Kidney capillary endothelial cell (primary cell): ENCODE measurements at regions not wholly inside any gene's neighbourhood (a gene's known extent, or its start where the extent isn't known, plus 50 kb on each side); places are given as distances from the start of the nearest gene placed in this dataset.

Experiments used
- DNase-seq: peaks from one replicate; pipeline ENCODE4 v3.0.0-alpha.2; 2018; ENCODE audit warnings: low spot score

DNA sequence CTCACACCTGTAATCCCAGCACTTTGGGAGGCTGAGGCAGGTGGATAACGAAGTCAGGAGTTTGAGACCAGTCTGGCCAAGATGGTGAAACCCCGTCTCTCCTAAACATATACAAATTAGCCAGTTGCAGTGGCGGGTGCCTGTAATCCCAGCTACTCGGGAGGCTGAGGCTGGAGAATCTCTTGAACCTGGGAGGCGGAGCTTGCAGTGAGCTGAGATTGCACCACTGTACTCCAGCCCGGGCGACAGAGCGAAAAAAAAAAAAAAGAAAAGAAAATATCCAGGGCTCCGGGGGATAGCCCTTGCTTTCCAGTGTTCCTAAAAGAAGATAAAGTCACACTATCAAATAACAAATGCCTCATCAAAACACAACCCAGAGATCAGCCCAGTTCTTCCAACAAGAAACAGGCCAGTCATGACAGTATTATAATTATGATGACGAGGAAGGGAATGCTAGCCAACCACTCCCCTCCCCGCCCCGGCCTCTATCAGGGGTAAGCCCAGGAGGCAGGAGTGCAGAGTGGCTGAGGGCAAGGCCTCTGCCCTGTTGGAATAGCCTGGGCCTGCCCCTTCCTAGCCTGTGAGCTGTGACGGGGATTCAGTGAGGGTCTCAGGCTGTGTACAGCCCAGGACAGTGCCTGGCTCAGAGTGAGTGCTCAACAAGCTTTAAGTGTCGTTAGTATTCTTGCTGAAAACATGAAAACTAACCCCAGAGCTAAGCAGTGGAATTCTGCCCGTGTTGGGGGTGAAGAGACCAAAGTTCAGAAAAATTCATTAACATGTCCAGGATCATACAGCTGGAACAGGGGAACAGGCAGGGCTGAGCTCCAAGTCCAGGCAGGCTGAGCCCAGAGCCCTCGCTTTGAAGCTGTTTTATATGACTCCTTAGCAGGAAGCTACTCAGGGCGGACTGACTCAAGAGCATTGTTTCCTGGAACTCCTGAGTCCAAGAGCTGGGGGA lies 54.3 kb downstream of the FAM241B start:
- peak; percentile 85 for DNase-seq

DNA sequence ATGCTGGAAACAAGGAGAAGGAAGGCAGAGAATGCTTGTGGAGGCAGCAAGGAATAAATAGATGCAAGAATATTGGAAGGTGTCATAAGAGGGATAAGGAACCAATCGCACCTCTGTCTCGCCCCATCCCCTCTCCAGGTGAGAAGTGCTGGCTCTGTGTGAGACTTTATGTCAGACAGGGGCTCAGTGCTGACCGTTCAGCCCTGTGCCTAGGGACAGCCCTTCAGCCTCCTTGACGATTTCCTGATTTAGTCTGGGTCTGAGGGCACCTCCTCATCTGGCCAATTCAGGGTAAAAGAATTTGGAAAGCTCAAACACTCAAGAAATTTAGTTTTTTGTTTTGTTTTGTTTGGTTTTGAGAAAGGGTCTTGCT lies 54.9 kb downstream of the FAM241B start:
- no peak for DNase-seq

DNA sequence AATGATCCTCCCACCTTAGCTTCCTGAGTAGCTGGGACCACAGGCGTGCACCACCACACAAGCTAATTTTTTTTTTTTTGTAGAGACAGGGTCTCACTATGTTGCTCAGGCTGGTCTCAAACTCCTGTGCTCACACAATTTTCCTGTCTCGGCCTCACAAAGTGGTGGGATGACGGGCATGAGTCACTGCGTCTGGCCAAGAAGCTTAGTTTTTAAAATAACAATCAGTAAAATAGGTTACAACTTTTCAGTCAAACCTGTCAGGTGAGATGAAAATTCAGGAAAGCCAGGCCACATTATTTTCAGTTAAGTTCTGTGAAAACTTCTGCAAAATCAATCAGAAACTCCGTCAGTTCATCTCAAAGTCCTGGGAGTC lies 55.4 kb downstream of the FAM241B start:
- no peak for DNase-seq

DNA sequence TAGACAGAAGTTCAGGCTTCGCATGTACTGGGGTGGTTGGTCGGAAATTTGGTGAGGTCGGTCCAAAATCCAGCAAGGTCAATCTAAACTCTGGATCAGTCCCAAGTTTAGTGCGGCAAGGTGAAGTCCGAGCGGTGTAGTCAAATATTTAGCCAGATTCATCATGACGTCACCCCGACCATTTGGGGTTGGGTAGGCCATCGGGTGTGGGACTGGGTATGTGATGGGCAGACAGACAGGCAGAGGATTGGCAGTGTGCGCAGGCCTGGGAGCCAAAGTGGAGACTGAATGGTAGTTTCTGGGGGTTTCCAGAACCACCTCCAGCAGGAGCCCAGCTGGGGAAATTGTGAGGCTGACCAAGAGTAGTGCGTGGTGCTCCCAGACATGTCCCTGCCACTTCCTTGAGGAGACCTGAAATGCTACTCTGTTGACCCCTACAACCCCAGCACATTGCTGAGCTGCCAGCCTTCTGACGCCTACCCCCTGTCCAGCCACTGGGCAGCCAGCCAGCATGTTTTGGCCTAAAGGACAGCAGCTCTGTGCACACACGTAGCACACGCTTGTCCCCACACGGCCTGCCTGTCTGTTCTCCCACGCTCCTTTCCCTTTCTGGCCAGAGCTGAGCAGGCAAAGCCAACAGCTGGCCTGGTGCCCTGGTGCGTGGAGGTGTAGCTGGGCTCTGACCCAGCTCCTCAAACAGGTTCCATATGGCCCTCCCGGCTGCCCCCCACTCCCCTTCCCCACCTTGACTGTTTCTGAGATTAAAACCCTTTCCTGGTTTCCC lies 55.9 kb downstream of the FAM241B start:
- DNase-seq = no peak

DNA sequence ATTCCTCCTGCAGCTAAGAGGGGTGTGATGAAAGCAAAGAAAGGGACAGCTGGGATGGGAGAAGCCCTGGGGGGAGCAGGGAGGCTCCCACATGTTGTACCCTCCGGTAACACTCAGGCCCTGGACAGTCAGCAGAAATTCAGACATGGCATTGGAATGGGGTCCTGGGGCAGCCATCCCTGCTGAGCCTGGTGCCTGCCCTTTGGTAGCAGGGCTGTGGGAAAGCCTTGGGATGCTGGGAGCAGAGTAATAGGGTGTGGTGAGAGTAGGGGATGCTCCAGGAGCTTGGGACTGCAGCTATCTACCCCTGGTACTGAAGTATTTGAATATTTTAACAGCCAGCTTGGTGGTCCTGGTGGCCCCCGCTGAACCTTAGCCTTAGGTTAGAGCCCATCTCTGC lies 56.8 kb downstream of the FAM241B start:
- no peak for DNase-seq

DNA sequence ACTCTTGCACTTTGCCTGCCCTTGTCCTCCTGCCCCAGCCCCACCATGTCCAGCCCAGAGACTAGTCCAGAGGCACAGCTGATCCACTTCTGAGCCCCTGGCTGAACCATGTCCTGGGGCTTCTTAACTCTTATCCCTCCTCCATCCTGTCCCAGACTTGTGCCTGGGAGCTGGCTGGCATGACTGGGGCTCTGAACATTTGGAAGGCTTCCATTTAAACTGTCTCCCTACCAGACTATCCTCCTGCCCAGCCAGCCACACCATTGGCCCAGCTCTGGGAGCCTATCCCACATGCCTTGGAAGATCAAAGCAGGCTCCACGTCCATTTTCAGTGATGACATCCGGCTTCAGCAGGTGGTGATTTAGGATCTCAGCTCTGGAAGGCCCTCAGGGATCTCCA lies 57.4 kb downstream of the FAM241B start:
- no peak for DNase-seq

DNA sequence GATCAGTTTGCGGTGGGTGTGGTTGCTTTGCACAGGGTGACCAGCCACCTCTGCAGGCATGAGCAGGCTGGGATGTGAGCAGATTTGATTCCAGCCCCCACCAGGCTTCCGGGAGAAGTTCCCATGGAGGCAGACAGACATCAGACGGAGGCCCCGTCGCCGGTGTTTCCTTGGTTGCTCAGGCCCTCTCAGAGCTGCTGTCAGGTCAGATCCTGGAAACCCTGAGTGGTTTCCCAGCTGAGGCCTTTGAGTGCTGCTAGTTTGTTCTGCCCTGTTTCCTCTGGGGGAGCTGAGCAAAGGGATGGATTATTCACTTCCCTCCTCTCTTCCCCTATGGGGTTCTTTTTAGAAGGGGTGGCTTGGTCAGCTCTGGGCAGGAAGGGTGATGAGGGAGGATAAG lies 62.2 kb downstream of the FAM241B start:
- DNase-seq = peak; percentile 86

DNA sequence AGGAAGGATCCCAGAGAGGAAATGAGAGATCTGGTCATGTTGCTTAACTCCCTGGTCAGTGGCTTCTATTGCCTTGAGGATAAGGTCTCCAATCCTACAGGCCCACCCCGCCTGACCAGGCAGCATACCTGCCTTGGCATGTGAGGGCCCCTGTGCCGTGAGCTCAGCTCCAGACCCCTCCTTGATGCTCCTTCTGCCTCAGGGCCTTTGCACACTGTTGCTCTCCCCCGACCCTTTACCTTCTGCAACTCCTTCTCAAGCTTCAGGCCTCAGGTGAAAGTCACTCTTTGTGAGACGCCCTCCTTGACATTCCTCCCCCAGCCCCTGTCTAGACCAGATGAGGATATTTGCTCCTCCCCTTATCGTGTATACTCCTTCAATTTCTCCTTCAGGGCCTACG lies 62.8 kb downstream of the FAM241B start:
- DNase-seq = no peak

DNA sequence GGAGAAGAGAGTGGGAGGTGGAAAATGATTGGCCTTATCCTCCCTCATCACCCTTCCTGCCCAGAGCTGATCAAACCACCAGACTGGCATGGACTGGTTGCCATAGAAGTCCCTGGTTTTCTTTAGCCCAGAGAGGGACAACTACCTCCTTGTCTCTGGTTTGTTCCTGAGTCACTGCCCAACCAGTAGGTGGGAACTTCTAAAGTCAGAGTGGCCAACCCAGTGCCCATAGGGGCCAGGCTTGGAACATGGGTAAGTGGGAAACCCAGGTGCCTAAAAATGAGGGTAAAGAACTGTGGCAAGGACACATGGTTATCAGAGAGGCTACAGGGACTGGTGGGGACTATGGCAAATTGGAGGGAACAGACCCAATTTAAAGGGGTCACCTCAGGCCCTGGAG lies 63.8 kb downstream of the FAM241B start:
- DNase-seq = no peak

DNA sequence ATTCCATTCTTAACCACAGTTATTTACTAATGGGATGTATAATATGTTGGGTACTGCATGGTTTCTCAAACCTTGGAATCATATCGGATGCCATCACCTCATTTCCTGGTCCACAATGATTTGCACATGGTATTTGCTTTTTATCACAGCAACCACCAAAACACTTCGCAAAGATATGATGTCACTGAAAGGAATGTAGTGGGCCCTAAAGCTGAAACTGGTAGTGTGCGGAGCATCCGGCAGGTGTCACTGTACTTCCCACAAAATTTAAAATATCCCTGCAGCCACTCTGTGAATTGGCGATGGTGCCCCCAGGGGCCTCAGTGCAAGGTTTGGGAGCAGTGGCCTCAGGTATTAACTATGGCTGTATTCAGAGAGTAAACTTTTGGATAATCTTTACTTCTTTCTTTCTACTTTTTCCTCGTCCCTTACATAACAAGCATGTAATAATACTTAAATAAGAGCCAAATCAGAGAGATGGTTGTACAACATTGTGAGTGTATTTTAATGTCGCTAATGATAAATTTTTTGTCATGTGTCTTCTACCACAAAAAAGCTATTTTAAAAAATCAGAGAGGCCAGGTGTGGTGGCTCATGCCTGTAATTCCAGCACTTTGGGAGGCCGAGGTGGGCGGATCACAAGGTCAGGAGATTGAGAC lies 66.2 kb downstream of the FAM241B start:
- peak; percentile 80 for DNase-seq

DNA sequence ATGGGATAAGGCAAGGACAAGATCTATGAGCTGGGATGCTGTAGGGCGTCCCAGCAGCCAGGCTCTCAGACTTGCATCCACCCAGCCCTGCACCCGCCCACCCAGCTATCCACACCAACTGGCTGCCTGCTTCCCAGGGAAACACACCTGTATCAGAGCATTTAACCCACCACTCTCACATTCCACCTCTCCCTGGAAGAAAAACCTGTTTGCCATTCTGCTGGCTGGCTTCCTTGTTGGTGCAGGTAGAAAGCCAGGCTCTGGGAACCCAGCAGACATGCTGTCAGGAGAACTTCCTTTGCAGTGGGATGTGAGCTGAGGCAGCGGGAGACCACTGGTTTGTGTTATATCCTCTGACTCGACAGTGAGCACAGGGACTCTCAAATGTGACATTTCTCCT lies 67.0 kb downstream of the FAM241B start:
- DNase-seq = no peak

DNA sequence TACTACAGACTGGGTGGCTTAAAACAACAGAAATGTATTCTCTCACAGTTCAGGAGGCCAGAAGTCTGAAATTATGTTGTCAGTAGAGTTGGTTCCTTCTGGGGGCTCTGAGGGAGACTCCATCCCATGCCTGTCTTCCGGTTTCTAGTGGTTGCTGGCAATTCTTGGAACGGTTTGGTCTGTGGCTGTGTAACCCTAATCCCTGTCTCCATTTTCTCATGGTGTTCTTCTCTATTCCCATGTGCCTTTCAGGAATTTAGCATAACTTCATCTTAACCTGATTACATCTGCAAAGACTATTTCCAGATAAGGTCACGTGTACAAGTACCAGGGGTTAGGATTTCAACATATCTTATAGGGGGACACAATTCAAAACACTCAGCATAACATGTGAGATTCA lies 73.2 kb downstream of the FAM241B start:
- DNase-seq = no peak

DNA sequence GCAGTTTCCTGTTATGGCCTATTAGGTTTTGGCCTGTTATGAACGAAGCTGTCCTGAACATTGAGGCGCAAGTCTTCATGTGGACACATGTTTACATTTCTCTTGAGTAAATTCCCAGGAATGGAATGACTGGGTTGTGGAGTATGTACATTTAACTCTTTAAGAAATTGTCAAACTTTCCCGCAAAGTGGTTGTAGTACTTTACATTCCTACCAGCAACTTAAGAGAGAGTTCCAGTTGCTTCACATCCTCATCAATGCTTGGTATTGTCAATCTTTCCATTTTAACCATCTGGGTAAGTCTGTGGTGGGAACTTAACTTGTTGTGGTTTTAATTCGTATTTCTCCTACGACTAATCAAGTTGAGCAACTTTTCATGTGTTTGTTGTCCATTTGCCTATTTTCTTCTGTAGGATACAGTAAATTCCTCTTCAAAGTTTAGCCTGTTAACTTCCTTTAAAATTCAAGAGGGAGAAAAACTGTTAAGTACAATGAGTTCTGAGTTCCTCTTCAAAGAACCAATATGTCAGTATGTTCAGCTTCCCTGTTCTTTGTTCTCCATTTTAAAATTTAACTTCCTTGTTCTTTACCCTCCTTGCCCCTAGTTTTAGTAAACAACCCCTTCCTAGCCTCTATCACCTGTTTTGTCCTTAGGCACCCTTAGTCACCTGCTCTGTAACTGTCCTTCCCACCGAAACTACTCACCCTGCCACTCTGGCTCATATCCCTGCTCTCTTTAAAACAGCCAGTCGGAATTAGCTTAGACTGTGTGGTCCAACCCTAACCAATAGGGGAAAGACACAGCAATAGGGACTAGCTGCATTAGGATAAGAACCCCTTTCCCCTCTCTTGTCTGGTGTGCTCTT lies 74.0 kb downstream of the FAM241B start:
- no peak for DNase-seq

DNA sequence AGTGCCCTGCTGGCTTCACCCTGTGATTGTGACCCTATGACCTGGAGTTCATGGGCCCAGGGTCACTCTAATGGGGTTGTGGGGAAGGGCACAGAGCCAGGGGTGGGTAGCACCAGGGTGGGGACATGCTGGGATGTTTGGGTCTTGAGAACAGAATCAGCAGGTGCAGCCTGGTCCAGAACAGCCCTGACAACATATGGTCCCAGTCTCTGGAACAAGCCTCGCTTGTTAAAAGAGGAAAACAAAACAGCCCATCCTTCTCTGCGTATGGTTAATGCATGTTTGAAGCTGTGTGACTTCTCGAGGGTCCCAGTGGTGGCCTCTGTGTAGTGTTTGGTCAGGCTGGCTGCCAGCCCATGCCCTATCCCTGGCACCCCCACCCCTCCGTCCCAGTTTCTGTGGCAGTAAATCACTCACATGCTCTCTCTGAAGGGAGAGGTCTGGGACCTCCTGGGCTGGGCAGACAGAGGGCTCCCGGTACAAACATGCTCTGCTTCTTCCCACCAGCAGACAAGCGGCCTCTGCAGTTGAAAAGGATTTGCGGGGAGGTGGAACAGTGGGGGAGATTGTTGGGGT lies 79.4 kb downstream of the FAM241B start:
- DNase-seq = no peak

DNA sequence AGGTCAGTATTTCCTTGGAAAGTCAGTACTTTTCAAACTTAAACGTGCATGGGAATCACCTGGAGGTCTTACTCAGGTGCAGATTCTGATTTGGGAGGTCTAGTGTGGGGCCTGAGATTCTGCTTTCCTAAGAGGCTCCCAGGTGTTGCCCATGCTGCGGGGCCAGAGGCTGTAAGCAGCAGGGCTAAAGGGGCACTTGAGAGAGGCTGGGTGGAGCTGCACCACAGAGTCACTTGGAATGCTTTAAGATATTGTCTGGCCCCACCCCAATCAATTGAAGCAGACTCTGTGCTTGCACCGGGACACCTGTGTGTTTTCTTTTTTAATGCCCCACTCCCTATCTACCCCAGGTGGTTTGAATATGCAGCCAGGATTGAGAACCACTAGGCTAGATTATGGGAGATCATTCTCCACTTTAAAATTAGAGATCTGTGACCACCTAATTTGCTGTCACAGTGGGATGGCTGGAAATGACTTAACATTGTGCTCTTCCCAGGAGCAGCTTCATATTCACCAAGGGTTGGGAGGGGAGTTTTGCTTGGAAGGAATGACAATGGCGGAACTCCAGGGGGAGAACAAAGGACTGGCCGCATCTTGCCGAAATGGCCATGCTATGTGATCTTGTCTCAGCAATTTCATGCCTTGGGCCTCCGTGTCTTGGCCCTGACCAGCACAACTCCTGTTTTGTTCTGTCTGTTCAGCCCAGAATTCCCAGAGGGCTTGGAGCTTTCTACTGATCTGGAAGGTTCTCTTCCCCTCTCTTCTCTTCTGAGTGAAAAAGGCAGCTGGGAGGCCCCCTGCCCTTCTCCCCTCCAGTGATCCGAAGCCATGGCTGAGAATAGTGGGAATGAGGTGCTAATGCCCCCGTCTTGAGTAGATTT lies 80.2 kb downstream of the FAM241B start:
- no peak for DNase-seq

DNA sequence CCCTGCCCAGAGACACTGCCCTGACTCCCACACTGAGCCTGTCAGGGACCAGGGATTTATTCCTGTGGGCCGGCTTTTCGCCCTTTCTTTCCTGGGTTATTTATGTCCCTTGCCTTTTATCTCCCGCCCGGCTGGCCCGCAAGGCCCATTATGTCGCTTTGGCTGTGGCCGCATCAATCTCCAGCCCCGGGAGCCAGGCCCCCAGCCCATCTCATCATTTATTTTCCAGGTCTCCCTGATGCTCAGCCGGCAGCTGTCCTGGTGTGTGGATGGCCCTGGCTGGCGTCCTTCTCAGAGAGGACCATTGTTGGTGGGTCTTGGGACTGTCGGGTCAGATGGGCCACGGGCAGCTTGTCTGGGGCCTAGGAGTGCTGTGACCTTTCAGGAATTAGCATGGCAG lies 82.3 kb downstream of the FAM241B start:
- no peak for DNase-seq

DNA sequence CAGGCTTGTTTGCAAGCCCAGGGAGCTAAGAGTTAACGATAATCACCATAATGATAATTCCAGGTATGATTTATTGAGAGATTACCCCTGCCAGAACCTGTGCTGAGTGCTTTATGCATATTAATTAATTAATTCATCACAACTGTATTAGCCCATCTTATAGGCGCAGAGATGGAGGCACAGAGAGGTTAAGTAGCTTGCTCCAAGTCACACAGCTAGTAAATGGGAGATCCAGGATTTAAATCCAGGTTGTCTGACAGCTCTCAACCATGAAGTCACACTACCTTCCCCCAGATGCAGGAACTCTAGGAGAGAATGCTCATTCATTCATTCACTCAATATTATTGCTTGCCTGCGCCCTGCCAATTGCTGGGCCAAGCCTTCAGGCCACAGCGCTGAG lies 84.5 kb downstream of the FAM241B start:
- no peak for DNase-seq

DNA sequence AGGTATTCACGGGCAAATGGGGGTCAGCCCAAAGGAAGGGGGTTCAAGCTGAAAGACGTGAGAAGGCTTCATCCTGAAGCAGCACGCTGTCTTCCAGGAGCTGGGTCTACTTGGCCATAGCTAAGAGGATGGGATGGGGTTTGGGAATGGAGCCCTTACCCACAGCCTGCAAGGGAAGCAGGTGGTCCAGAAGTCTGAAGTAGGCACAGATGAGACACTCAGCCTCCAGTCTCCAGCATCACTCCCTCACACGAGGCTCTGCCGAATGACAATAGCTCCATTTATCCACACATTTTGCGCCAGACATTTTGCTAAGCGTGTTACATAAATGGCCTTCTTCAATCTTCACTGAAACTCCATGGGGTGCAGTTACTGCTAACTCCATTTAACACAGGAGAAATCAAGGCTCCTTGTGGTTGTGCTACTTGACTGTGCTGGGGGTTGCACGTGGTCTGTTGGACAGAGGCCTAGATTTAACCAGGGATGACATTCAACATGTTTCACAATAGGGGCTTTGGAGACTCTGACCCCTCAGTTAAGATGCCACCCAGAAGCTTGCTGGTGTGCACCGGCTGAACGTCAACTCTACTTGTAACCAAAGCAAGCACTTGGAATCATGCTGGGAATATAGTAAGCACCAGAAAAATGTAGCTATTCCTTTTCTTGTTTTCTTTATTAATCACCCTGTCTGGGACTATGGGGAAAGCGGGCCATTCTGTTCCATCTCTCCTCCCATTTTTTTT lies 85.3 kb downstream of the FAM241B start:
- DNase-seq = no peak

DNA sequence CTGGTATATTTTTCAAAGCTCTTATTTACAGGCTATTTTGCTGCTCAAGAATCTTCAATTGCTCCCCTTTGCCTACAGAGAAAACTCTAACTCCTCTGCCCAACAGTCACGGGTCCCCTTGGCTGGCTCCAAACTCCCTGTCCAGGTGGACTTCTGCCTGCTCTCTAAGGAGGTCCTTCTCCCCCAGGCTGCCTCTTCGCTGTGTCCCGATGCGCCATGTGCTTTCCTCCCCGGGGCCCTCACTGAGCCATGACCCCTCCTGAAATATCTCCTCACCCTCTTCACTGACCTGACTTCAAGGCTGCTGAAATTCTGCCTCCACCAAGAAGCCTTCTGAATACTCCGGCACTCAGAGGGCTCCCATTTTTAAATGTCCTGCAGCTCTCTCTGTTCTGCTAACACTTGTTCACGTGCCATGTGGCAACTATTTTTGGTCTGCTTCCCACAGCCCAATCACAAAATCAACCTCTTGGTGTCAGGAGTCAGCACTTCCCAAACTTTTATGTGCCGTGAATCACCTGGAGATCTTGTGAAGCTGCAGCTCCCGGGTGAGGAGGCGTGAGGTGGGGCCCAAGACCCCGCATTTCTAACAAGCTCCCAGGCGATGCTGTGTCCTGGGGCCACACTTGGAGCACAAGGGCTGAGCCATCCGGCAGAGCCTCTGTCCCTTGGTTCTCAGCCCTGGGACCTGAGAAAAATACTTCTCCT lies 85.7 kb upstream of the COL13A1 start:
- DNase-seq = no peak
